CD14-positive monocyte (primary cell): ENCODE measurements at regions not wholly inside any gene's neighbourhood (a gene's known extent, or its start where the extent isn't known, plus 50 kb on each side); places are given as distances from the start of the nearest gene placed in this dataset.

Source experiments
- DNase-seq, 3 donors: peaks; one replicate each; pipeline ENCODE4 v3.0.0-alpha.2; 2011 to 2022
- H2AFZ ChIP-seq: 2 replicates; pipeline ENCODE4 v1.6.0; 2012; ENCODE audit warnings: mild to moderate bottlenecking, low read depth, low read length, inconsistent platforms; ENCODE audit not compliant: insufficient read depth, poor library complexity, severe bottlenecking
- H3K27ac ChIP-seq, 2 donors: 1 replicate in 1 of 2; 2 replicates in 1 of 2; pipeline ENCODE4 v1.5.1; 2012 to 2013; ENCODE audit warnings: low read length in 2 of 2, control low read depth in 1 of 2, inconsistent platforms in 1 of 2, low read depth in 1 of 2, mild to moderate bottlenecking in 1 of 2
- H3K27me3 ChIP-seq, 2 donors: one replicate each; pipeline versions ENCODE4 v1.6.0 to v1.6.1; 2011 to 2013; ENCODE audit warnings: low read length in 2 of 2; ENCODE audit not compliant: control insufficient read depth in 2 of 2, insufficient read depth in 2 of 2
- H3K36me3 ChIP-seq, 2 donors: replicated peaks in 1 of 2; 1 replicate in 1 of 2; 2 replicates in 1 of 2; pipeline versions ENCODE4 v1.5.1 to v1.6.1; 2012 to 2013; ENCODE audit warnings: low read length in 2 of 2, control low read depth in 1 of 2, inconsistent platforms in 1 of 2, mild to moderate bottlenecking in 1 of 2; ENCODE audit not compliant: insufficient read depth in 2 of 2, control insufficient read depth in 1 of 2
- H3K4me1 ChIP-seq, 2 donors: 1 replicate in 1 of 2; 2 replicates in 1 of 2; pipeline versions ENCODE4 v1.5.1 to v1.6.1; 2012 to 2013; ENCODE audit warnings: low read length in 2 of 2, control low read depth in 1 of 2, inconsistent platforms in 1 of 2, mild to moderate bottlenecking in 1 of 2, moderate library complexity in 1 of 2; ENCODE audit not compliant: insufficient read depth in 2 of 2, control insufficient read depth in 1 of 2
- H3K4me2 ChIP-seq: replicated peaks from 2 replicates; pipeline ENCODE3; 2012; ENCODE audit warnings: low read length, moderate library complexity, mild to moderate bottlenecking; ENCODE audit not compliant: poor library complexity, severe bottlenecking; ENCODE audit errors: extremely low read depth
- H3K4me3 ChIP-seq, 3 experiments: fragments of 200-600 bp in 1 of 3; sonication (generic) in 1 of 3; replicated peaks in 1 of 3; 1 replicate in 2 of 3; 2 replicates in 1 of 3; pipeline ENCODE4 v1.5.1; 2011 to 2013; ENCODE audit warnings: low read length in 3 of 3, mild to moderate bottlenecking in 3 of 3, control low read depth in 2 of 3, low read depth in 2 of 3, inconsistent platforms in 1 of 3, moderate library complexity in 1 of 3
- H3K79me2 ChIP-seq: 2 replicates; pipeline ENCODE4 v1.6.0; 2012; ENCODE audit warnings: mild to moderate bottlenecking, control low read depth, inconsistent platforms, low read length, moderate library complexity; ENCODE audit not compliant: insufficient read depth
- H3K9ac ChIP-seq: 2 replicates; pipeline ENCODE4 v1.6.0; 2017; ENCODE audit warnings: low read length, mild to moderate bottlenecking; ENCODE audit not compliant: insufficient read depth, poor library complexity, severe bottlenecking
- H3K9me3 ChIP-seq, 2 donors: replicated peaks in 1 of 2; 1 replicate in 1 of 2; 2 replicates in 1 of 2; pipeline versions ENCODE4 v1.5.1 to v1.6.1; 2012 to 2013; ENCODE audit warnings: low read length in 2 of 2, control low read depth in 1 of 2; ENCODE audit not compliant: control insufficient read depth in 1 of 2, insufficient read depth in 1 of 2
- H4K20me1 ChIP-seq: 2 replicates; pipeline ENCODE4 v1.6.0; 2012; ENCODE audit warnings: mild to moderate bottlenecking, low read length, control low read depth, moderate library complexity; ENCODE audit not compliant: insufficient read depth
- H3K27ac Mint-ChIP-seq, 7 donors: one replicate each; pipeline ENCODE4 v1.8.0; 2020; ENCODE audit warnings: mild to moderate bottlenecking in 7 of 7, mixed read lengths in 7 of 7, moderate library complexity in 6 of 7, inconsistent platforms in 2 of 7
- H3K27me3 Mint-ChIP-seq, 3 donors: one replicate each; pipeline ENCODE4 v1.8.0; 2021 to 2022; ENCODE audit warnings: low read depth in 3 of 3, mild to moderate bottlenecking in 3 of 3, mixed read lengths in 3 of 3, moderate library complexity in 3 of 3, inconsistent platforms in 1 of 3
- H3K36me3 Mint-ChIP-seq, 2 donors: one replicate each; pipeline ENCODE4 v1.8.0; 2020; ENCODE audit warnings: mixed read lengths in 2 of 2, inconsistent platforms in 1 of 2, mild to moderate bottlenecking in 1 of 2
- H3K4me1 Mint-ChIP-seq: one replicate; pipeline ENCODE4 v1.8.0; 2020; ENCODE audit warnings: mild to moderate bottlenecking, mixed read lengths
- H3K4me3 Mint-ChIP-seq, 2 donors: one replicate each; pipeline ENCODE4 v1.8.0; 2020; ENCODE audit warnings: mild to moderate bottlenecking in 2 of 2, mixed read lengths in 2 of 2, moderate library complexity in 1 of 2
- H3K9me3 Mint-ChIP-seq, 7 donors: one replicate each; pipeline ENCODE4 v1.8.0; 2020 to 2022; ENCODE audit warnings: mixed read lengths in 7 of 7, mild to moderate bottlenecking in 6 of 7, moderate library complexity in 6 of 7, inconsistent platforms in 2 of 7
- CTCF ChIP-seq: fragments of 200-600 bp; IDR thresholded peaks from one replicate; pipeline ENCODE4 v1.8.0; 2022; ENCODE audit warnings: antibody characterized with exemption, mild to moderate bottlenecking
- WGBS: methylation state at CpG from one replicate; pipeline ENCODE4 v1.1.5; 2013; ENCODE audit warnings: missing lambda C conversion rate; ENCODE audit not compliant: insufficient coverage; 5-methylcytosine and 5-hydroxymethylcytosine counted together
- intact Hi-C, 2 donors: fragments of 100-400 bp; cut with micrococcal nuclease; formaldehyde crosslinking; loops; one replicate each; pipeline versions ENCODE4 v1.15.0 to v1.15.1; 2023

GRCh38 chr6:26254724-26255123 is 110.3 kb upstream of the BTN3A2 start:
- no peak overlapping the region for H3K4me2 ChIP-seq
- H3K79me2 ChIP-seq = peaks cover 21% of the 10 kb centered on the region
- Mint-ChIP-seq H3K4me3 (no peak overlapping the region), H3K36me3 (no peaks in the 10 kb centered on the region), H3K9me3 (peaks cover 0 to 4% (median 0%) of the 10 kb centered on the region in 7 donors), H3K27me3 (no peaks in the 10 kb centered on the region), H3K27ac (no peak overlapping the region), H3K4me1 (peaks cover 42% of the 10 kb centered on the region)
- no peaks in the 10 kb centered on the region for H3K36me3 ChIP-seq
- no peaks in the 10 kb centered on the region for H4K20me1 ChIP-seq
- H3K9ac ChIP-seq = no peak overlapping the region
- H2AFZ ChIP-seq = no peak overlapping the region
- no CpG with 5 or more reads among the region's 4 CpGs for whole genome bisulfite sequencing
- no peaks in the 10 kb centered on the region for H3K9me3 ChIP-seq
- H3K4me3 ChIP-seq = no peak overlapping the region
- DNase-seq = no peak
- H3K4me1 ChIP-seq = peaks cover 34 to 55% of the 10 kb centered on the region in 2 donors
- no peaks in the 10 kb centered on the region for H3K27me3 ChIP-seq
- TF ChIP-seq CTCF = no peak
- intact Hi-C loops = no loop called here
- no peak overlapping the region for H3K27ac ChIP-seq

GRCh38 chr6:26257272-26257671 is 107.7 kb upstream of the BTN3A2 start:
- peaks cover 58% of the 10 kb centered on the region for H3K4me1 Mint-ChIP-seq
- Histone ChIP-seq H3K27ac (no peak overlapping the region), H3K9ac (no peak overlapping the region), H3K79me2 (peaks cover 16% of the 10 kb centered on the region), H3K4me1 (peaks cover 47 to 63% of the 10 kb centered on the region in 2 donors), H2AFZ (no peak overlapping the region), H3K36me3 (no peaks in the 10 kb centered on the region), H3K4me3 (no peak overlapping the region), H3K4me2 (no peak overlapping the region), H4K20me1 (no peaks in the 10 kb centered on the region), H3K9me3 (no peaks in the 10 kb centered on the region), H3K27me3 (no peaks in the 10 kb centered on the region)
- intact Hi-C loops = no loop called here
- DNase-seq = no peak
- H3K4me3 Mint-ChIP-seq = peak overlapping the region in 1 of 2 donors; percentile 13
- WGBS = 100% methylated on average over 3 of the region's 7 CpGs
- peak overlapping the region in 1 of 7 donors; percentile 18 for H3K27ac Mint-ChIP-seq
- H3K36me3 Mint-ChIP-seq = no peaks in the 10 kb centered on the region
- no peaks in the 10 kb centered on the region for H3K27me3 Mint-ChIP-seq
- peaks cover 0 to 4% (median 0%) of the 10 kb centered on the region in 7 donors for H3K9me3 Mint-ChIP-seq
- no peak for TF ChIP-seq CTCF
